Upper lobe of left lung (tissue), 4 donors: ENCODE measurements at regions not wholly inside any gene's neighbourhood (a gene's known extent, or its start where the extent isn't known, plus 50 kb on each side); places are given as distances from the start of the nearest gene placed in this dataset.

Experiments
- EP300 ChIP-seq, 4 donors: sonication (generic); formaldehyde crosslinking; IDR thresholded peaks; one replicate each; pipeline ENCODE4 v1.5.1; 2017; ENCODE audit warnings: antibody characterized with exemption in 4 of 4, control low read depth in 2 of 4
- TF ChIP-seq, protein P1 (sequence below), 6 experiments: fragments of 450-650 bp in 4 of 6; fragments of 200-600 bp in 2 of 6; sonication (generic) in 2 of 6; IDR thresholded peaks; one replicate each; pipeline ENCODE4 v1.5.1; 2016 to 2019; ENCODE audit warnings: antibody characterized with exemption in 6 of 6

- TF ChIP-seq, protein P1, sequence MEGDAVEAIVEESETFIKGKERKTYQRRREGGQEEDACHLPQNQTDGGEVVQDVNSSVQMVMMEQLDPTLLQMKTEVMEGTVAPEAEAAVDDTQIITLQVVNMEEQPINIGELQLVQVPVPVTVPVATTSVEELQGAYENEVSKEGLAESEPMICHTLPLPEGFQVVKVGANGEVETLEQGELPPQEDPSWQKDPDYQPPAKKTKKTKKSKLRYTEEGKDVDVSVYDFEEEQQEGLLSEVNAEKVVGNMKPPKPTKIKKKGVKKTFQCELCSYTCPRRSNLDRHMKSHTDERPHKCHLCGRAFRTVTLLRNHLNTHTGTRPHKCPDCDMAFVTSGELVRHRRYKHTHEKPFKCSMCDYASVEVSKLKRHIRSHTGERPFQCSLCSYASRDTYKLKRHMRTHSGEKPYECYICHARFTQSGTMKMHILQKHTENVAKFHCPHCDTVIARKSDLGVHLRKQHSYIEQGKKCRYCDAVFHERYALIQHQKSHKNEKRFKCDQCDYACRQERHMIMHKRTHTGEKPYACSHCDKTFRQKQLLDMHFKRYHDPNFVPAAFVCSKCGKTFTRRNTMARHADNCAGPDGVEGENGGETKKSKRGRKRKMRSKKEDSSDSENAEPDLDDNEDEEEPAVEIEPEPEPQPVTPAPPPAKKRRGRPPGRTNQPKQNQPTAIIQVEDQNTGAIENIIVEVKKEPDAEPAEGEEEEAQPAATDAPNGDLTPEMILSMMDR (IDR thresholded peaks at IDR 0.05) = no peak
- TF ChIP-seq EP300 (IDR thresholded peaks at IDR 0.05) = no peak
Observed at GRCh38 chr17:33696102-33696501, 403.0 kb upstream of the ASIC2 start.
